CD14-positive monocyte (primary cell): ENCODE measurements at regions not wholly inside any gene's neighbourhood (a gene's known extent, or its start where the extent isn't known, plus 50 kb on each side); places are given as distances from the start of the nearest gene placed in this dataset.
"Not testable (repeated sequence)": the region's sequence is repeated elsewhere in the genome, so short reads cannot be mapped to it uniquely, and the experiment has no call there.

Experiments used
- DNase-seq, 3 donors: peaks; one replicate each; pipeline ENCODE4 v3.0.0-alpha.2; 2011 to 2022
- H2AFZ ChIP-seq: 2 replicates; pipeline ENCODE4 v1.6.0; 2012; ENCODE audit warnings: mild to moderate bottlenecking, low read depth, low read length, inconsistent platforms; ENCODE audit not compliant: insufficient read depth, poor library complexity, severe bottlenecking
- H3K27ac ChIP-seq, 2 donors: 1 replicate in 1 of 2; 2 replicates in 1 of 2; pipeline ENCODE4 v1.5.1; 2012 to 2013; ENCODE audit warnings: low read length in 2 of 2, control low read depth in 1 of 2, inconsistent platforms in 1 of 2, low read depth in 1 of 2, mild to moderate bottlenecking in 1 of 2
- H3K27me3 ChIP-seq, 2 donors: one replicate each; pipeline versions ENCODE4 v1.6.0 to v1.6.1; 2011 to 2013; ENCODE audit warnings: low read length in 2 of 2; ENCODE audit not compliant: control insufficient read depth in 2 of 2, insufficient read depth in 2 of 2
- H3K36me3 ChIP-seq, 2 donors: replicated peaks in 1 of 2; 1 replicate in 1 of 2; 2 replicates in 1 of 2; pipeline versions ENCODE4 v1.5.1 to v1.6.1; 2012 to 2013; ENCODE audit warnings: low read length in 2 of 2, control low read depth in 1 of 2, inconsistent platforms in 1 of 2, mild to moderate bottlenecking in 1 of 2; ENCODE audit not compliant: insufficient read depth in 2 of 2, control insufficient read depth in 1 of 2
- H3K4me1 ChIP-seq, 2 donors: 1 replicate in 1 of 2; 2 replicates in 1 of 2; pipeline versions ENCODE4 v1.5.1 to v1.6.1; 2012 to 2013; ENCODE audit warnings: low read length in 2 of 2, control low read depth in 1 of 2, inconsistent platforms in 1 of 2, mild to moderate bottlenecking in 1 of 2, moderate library complexity in 1 of 2; ENCODE audit not compliant: insufficient read depth in 2 of 2, control insufficient read depth in 1 of 2
- H3K4me2 ChIP-seq: replicated peaks from 2 replicates; pipeline ENCODE3; 2012; ENCODE audit warnings: low read length, moderate library complexity, mild to moderate bottlenecking; ENCODE audit not compliant: poor library complexity, severe bottlenecking; ENCODE audit errors: extremely low read depth
- H3K4me3 ChIP-seq, 3 experiments: fragments of 200-600 bp in 1 of 3; sonication (generic) in 1 of 3; replicated peaks in 1 of 3; 1 replicate in 2 of 3; 2 replicates in 1 of 3; pipeline ENCODE4 v1.5.1; 2011 to 2013; ENCODE audit warnings: low read length in 3 of 3, mild to moderate bottlenecking in 3 of 3, control low read depth in 2 of 3, low read depth in 2 of 3, inconsistent platforms in 1 of 3, moderate library complexity in 1 of 3
- H3K79me2 ChIP-seq: 2 replicates; pipeline ENCODE4 v1.6.0; 2012; ENCODE audit warnings: mild to moderate bottlenecking, control low read depth, inconsistent platforms, low read length, moderate library complexity; ENCODE audit not compliant: insufficient read depth
- H3K9ac ChIP-seq: 2 replicates; pipeline ENCODE4 v1.6.0; 2017; ENCODE audit warnings: low read length, mild to moderate bottlenecking; ENCODE audit not compliant: insufficient read depth, poor library complexity, severe bottlenecking
- H3K9me3 ChIP-seq, 2 donors: replicated peaks in 1 of 2; 1 replicate in 1 of 2; 2 replicates in 1 of 2; pipeline versions ENCODE4 v1.5.1 to v1.6.1; 2012 to 2013; ENCODE audit warnings: low read length in 2 of 2, control low read depth in 1 of 2; ENCODE audit not compliant: control insufficient read depth in 1 of 2, insufficient read depth in 1 of 2
- H4K20me1 ChIP-seq: 2 replicates; pipeline ENCODE4 v1.6.0; 2012; ENCODE audit warnings: mild to moderate bottlenecking, low read length, control low read depth, moderate library complexity; ENCODE audit not compliant: insufficient read depth
- H3K27ac Mint-ChIP-seq, 7 donors: one replicate each; pipeline ENCODE4 v1.8.0; 2020; ENCODE audit warnings: mild to moderate bottlenecking in 7 of 7, mixed read lengths in 7 of 7, moderate library complexity in 6 of 7, inconsistent platforms in 2 of 7
- H3K27me3 Mint-ChIP-seq, 3 donors: one replicate each; pipeline ENCODE4 v1.8.0; 2021 to 2022; ENCODE audit warnings: low read depth in 3 of 3, mild to moderate bottlenecking in 3 of 3, mixed read lengths in 3 of 3, moderate library complexity in 3 of 3, inconsistent platforms in 1 of 3
- H3K36me3 Mint-ChIP-seq, 2 donors: one replicate each; pipeline ENCODE4 v1.8.0; 2020; ENCODE audit warnings: mixed read lengths in 2 of 2, inconsistent platforms in 1 of 2, mild to moderate bottlenecking in 1 of 2
- H3K4me1 Mint-ChIP-seq: one replicate; pipeline ENCODE4 v1.8.0; 2020; ENCODE audit warnings: mild to moderate bottlenecking, mixed read lengths
- H3K4me3 Mint-ChIP-seq, 2 donors: one replicate each; pipeline ENCODE4 v1.8.0; 2020; ENCODE audit warnings: mild to moderate bottlenecking in 2 of 2, mixed read lengths in 2 of 2, moderate library complexity in 1 of 2
- H3K9me3 Mint-ChIP-seq, 7 donors: one replicate each; pipeline ENCODE4 v1.8.0; 2020 to 2022; ENCODE audit warnings: mixed read lengths in 7 of 7, mild to moderate bottlenecking in 6 of 7, moderate library complexity in 6 of 7, inconsistent platforms in 2 of 7
- WGBS: methylation state at CpG from one replicate; pipeline ENCODE4 v1.1.5; 2013; ENCODE audit warnings: missing lambda C conversion rate; ENCODE audit not compliant: insufficient coverage; 5-methylcytosine and 5-hydroxymethylcytosine counted together
- intact Hi-C, 2 donors: fragments of 100-400 bp; cut with micrococcal nuclease; formaldehyde crosslinking; loops; one replicate each; pipeline versions ENCODE4 v1.15.0 to v1.15.1; 2023
- TF ChIP-seq, protein P1 (sequence below): fragments of 200-600 bp; IDR thresholded peaks from one replicate; pipeline ENCODE4 v1.8.0; 2022; ENCODE audit warnings: antibody characterized with exemption, mild to moderate bottlenecking

- no peak overlapping the region for H3K27ac ChIP-seq
- H3K9ac ChIP-seq = no peak overlapping the region
- H3K36me3 Mint-ChIP-seq = no peaks in the 10 kb centered on the region
- H3K4me2 ChIP-seq = no peak overlapping the region
- no peaks in the 10 kb centered on the region for H3K79me2 ChIP-seq
- H3K36me3 ChIP-seq = no peaks in the 10 kb centered on the region
- TF ChIP-seq, protein P1, sequence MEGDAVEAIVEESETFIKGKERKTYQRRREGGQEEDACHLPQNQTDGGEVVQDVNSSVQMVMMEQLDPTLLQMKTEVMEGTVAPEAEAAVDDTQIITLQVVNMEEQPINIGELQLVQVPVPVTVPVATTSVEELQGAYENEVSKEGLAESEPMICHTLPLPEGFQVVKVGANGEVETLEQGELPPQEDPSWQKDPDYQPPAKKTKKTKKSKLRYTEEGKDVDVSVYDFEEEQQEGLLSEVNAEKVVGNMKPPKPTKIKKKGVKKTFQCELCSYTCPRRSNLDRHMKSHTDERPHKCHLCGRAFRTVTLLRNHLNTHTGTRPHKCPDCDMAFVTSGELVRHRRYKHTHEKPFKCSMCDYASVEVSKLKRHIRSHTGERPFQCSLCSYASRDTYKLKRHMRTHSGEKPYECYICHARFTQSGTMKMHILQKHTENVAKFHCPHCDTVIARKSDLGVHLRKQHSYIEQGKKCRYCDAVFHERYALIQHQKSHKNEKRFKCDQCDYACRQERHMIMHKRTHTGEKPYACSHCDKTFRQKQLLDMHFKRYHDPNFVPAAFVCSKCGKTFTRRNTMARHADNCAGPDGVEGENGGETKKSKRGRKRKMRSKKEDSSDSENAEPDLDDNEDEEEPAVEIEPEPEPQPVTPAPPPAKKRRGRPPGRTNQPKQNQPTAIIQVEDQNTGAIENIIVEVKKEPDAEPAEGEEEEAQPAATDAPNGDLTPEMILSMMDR = no peak
- 100% methylated on average over 4 of the region's 9 CpGs for WGBS
- H3K9me3 ChIP-seq = no peaks in the 10 kb centered on the region
- no peak for DNase-seq
- H3K27ac Mint-ChIP-seq = no peak overlapping the region
- no peaks in the 10 kb centered on the region for H4K20me1 ChIP-seq
- H3K4me3 Mint-ChIP-seq = no peak overlapping the region
- no peak overlapping the region for H3K4me3 ChIP-seq
- H3K4me1 Mint-ChIP-seq = peaks cover 17% of the 10 kb centered on the region
- intact Hi-C loops = no loop called here
- no peak overlapping the region for H2AFZ ChIP-seq
- peaks cover under 1 to 3% (median 1%) of the 10 kb centered on the region in 3 donors for H3K27me3 Mint-ChIP-seq
- no peaks in the 10 kb centered on the region for H3K27me3 ChIP-seq
- peaks cover 3 to 7% of the 10 kb centered on the region in 2 donors for H3K4me1 ChIP-seq
- no peaks in the 10 kb centered on the region for H3K9me3 Mint-ChIP-seq
Measured at GRCh38 chr7:36058020-36058592, 94.9 kb upstream of the EEPD1 start.

GRCh38 chr7:36060388-36060787, 92.7 kb upstream of the EEPD1 start:
- H3K36me3 ChIP-seq, H3K9me3 Mint-ChIP-seq, H4K20me1 ChIP-seq, H3K27ac ChIP-seq, H3K79me2 ChIP-seq, H3K27me3 Mint-ChIP-seq, H3K4me2 ChIP-seq, H3K4me1 ChIP-seq, H3K4me3 ChIP-seq, H3K9ac ChIP-seq, DNase-seq, H3K4me3 Mint-ChIP-seq, H2AFZ ChIP-seq, H3K36me3 Mint-ChIP-seq, intact Hi-C loops, H3K27me3 ChIP-seq, H3K9me3 ChIP-seq: not testable (repeated sequence)
- Mint-ChIP-seq H3K27ac (peak overlapping the region in 1 of 7 donors; percentile 4), H3K4me1 (peaks cover 17% of the 10 kb centered on the region)
- no CpG with 5 or more reads among the region's 11 CpGs for WGBS
